ENCODE measurements at regions not wholly inside any gene's neighbourhood (a gene's known extent, or its start where the extent isn't known, plus 50 kb on each side); places are given as distances from the start of the nearest gene placed in this dataset.

DNA sequence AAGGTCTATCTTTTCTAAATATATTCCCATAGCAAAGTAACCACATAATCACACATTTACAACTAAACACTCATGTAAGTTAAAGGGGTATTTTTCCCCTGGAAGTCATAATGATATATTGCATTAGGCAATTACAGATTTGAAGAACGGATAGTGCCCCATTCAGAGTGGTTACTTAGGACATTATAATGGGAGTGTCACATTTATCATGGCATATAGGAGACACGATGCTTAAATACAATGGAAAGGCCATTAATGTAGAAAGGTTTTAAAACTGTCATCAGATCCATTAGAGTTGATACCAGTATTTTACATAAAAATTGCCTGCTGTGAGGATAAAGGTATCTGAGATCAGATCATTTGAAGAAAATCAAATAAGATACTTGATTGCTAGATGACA is 582.0 kb upstream of the SEMA6D start:
- Histone ChIP-seq H3K36me3 (ENCODE audit: control insufficient read depth in 4 of 4, insufficient read depth in 3 of 4, low read depth in 1 of 4, low read length in 3 of 4) (no peaks in the 10 kb centered on the region), H3K27ac (ENCODE audit: low read depth in 1 of 2, low read length in 2 of 2) (no peak overlapping the region), H3K4me3 (ENCODE audit: low read depth in 1 of 3, low read length in 3 of 3) (no peak overlapping the region), H3K9me3 (ENCODE audit: control insufficient read depth in 4 of 4, low read length in 3 of 4) (no peaks in the 10 kb centered on the region), H3K9ac (ENCODE audit: low read depth in 1 of 2, low read length in 2 of 2) (no peak overlapping the region), H3K27me3 (ENCODE audit: control insufficient read depth in 4 of 4, insufficient read depth in 4 of 4, low read length in 3 of 4) (no peaks in the 10 kb centered on the region), H3K4me1 (ENCODE audit: control insufficient read depth in 4 of 4, insufficient read depth in 4 of 4, low read length in 3 of 4) (no peaks in the 10 kb centered on the region)
- no peak for DNase-seq (ENCODE audit: low spot score)
- TF ChIP-seq EGR1 (IDR thresholded peaks at IDR 0.05; ENCODE audit: low read depth in 2 of 2) (no peak), ATF3 (IDR thresholded peaks at IDR 0.05) (no peak), RXRA (IDR thresholded peaks at IDR 0.05) (no peak), GABPA (IDR thresholded peaks at IDR 0.05 in 1 of 2, conservative IDR thresholded peaks at IDR 0.05 in 1 of 2) (no peak), FOXA2 (IDR thresholded peaks at IDR 0.05) (no peak), ZBTB33 (IDR thresholded peaks at IDR 0.05) (no peak), HNF4A (conservative IDR thresholded peaks at IDR 0.05) (no peak), TAF1 (conservative IDR thresholded peaks at IDR 0.05) (no peak), YY1 (IDR thresholded peaks at IDR 0.05) (no peak), HNF4G (IDR thresholded peaks at IDR 0.05) (no peak), RAD21 (IDR thresholded peaks at IDR 0.05) (no peak), FOXA1 (IDR thresholded peaks at IDR 0.05) (no peak), JUND (IDR thresholded peaks at IDR 0.05) (no peak), SP1 (IDR thresholded peaks at IDR 0.05) (no peak), NR2F2 (IDR thresholded peaks at IDR 0.05) (no peak)
- TF ChIP-seq, protein P1, sequence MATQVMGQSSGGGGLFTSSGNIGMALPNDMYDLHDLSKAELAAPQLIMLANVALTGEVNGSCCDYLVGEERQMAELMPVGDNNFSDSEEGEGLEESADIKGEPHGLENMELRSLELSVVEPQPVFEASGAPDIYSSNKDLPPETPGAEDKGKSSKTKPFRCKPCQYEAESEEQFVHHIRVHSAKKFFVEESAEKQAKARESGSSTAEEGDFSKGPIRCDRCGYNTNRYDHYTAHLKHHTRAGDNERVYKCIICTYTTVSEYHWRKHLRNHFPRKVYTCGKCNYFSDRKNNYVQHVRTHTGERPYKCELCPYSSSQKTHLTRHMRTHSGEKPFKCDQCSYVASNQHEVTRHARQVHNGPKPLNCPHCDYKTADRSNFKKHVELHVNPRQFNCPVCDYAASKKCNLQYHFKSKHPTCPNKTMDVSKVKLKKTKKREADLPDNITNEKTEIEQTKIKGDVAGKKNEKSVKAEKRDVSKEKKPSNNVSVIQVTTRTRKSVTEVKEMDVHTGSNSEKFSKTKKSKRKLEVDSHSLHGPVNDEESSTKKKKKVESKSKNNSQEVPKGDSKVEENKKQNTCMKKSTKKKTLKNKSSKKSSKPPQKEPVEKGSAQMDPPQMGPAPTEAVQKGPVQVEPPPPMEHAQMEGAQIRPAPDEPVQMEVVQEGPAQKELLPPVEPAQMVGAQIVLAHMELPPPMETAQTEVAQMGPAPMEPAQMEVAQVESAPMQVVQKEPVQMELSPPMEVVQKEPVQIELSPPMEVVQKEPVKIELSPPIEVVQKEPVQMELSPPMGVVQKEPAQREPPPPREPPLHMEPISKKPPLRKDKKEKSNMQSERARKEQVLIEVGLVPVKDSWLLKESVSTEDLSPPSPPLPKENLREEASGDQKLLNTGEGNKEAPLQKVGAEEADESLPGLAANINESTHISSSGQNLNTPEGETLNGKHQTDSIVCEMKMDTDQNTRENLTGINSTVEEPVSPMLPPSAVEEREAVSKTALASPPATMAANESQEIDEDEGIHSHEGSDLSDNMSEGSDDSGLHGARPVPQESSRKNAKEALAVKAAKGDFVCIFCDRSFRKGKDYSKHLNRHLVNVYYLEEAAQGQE (IDR thresholded peaks at IDR 0.05) = no peak
- TF ChIP-seq, protein P2, sequence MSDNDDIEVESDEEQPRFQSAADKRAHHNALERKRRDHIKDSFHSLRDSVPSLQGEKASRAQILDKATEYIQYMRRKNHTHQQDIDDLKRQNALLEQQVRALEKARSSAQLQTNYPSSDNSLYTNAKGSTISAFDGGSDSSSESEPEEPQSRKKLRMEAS (IDR thresholded peaks at IDR 0.05) = no peak
- TF ChIP-seq, protein P3, sequence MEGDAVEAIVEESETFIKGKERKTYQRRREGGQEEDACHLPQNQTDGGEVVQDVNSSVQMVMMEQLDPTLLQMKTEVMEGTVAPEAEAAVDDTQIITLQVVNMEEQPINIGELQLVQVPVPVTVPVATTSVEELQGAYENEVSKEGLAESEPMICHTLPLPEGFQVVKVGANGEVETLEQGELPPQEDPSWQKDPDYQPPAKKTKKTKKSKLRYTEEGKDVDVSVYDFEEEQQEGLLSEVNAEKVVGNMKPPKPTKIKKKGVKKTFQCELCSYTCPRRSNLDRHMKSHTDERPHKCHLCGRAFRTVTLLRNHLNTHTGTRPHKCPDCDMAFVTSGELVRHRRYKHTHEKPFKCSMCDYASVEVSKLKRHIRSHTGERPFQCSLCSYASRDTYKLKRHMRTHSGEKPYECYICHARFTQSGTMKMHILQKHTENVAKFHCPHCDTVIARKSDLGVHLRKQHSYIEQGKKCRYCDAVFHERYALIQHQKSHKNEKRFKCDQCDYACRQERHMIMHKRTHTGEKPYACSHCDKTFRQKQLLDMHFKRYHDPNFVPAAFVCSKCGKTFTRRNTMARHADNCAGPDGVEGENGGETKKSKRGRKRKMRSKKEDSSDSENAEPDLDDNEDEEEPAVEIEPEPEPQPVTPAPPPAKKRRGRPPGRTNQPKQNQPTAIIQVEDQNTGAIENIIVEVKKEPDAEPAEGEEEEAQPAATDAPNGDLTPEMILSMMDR (IDR thresholded peaks at IDR 0.05; ENCODE audit: low read depth, low read length, missing input control) = no peak
- 92% methylated on average over 2 of the region's 2 CpGs for WGBS
